NCI-H146 treated with DMSO at 0.1 percent for 48 hours (cell line): ENCODE measurements at regions not wholly inside any gene's neighbourhood (a gene's known extent, or its start where the extent isn't known, plus 50 kb on each side); places are given as distances from the start of the nearest gene placed in this dataset.
"Not testable (repeated sequence)": the region's sequence is repeated elsewhere in the genome, so short reads cannot be mapped to it uniquely, and the experiment has no call there.

Source experiments
- DNase-seq: peaks from one replicate; lab custom pipeline; 2025; ENCODE audit not compliant: unreplicated experiment; lab: John Stamatoyannopoulos, UW

- DNase-seq, result no peak
These were observed 92.6 kb upstream of the RNF32 start for GRCh38 chr7:156547884-156548561.

GRCh38 chr7:156545979-156546378, 94.6 kb upstream of the RNF32 start:
- DNase-seq, result peak; percentile 81

GRCh38 chr7:156544919-156545715, 95.5 kb upstream of the RNF32 start:
- peak; percentile 37 for DNase-seq

- DNase-seq, result no peak
These were observed 96.6 kb upstream of the RNF32 start for GRCh38 chr7:156543699-156544598.

- DNase-seq, result no peak
These were observed 99.9 kb upstream of the RNF32 start for GRCh38 chr7:156540619-156541165.

GRCh38 chr7:156539999-156540398, 100.6 kb upstream of the RNF32 start:
- DNase-seq, result no peak

- no peak for DNase-seq
These were observed 103.6 kb upstream of the RNF32 start for GRCh38 chr7:156537006-156537405.

GRCh38 chr7:156534925-156535324, 105.6 kb upstream of the RNF32 start:
- no peak for DNase-seq

- DNase-seq, result no peak
These were observed 106.6 kb upstream of the RNF32 start for GRCh38 chr7:156533964-156534363.

- DNase-seq, result no peak
These were observed 107.2 kb upstream of the RNF32 start for GRCh38 chr7:156533420-156533819.

- no peak for DNase-seq
These were observed 108.5 kb upstream of the RNF32 start for GRCh38 chr7:156532016-156532602.

- no peak for DNase-seq
These were observed 110.6 kb upstream of the RNF32 start for GRCh38 chr7:156529956-156530355.

GRCh38 chr7:156527458-156527890, 113.1 kb upstream of the RNF32 start:
- no peak for DNase-seq

- DNase-seq, result no peak
These were observed 115.6 kb upstream of the RNF32 start for GRCh38 chr7:156524818-156525597.

- DNase-seq, result no peak
These were observed 117.0 kb upstream of the RNF32 start for GRCh38 chr7:156523447-156524048.

GRCh38 chr7:156522801-156523200, 117.8 kb upstream of the RNF32 start:
- DNase-seq, result no peak

GRCh38 chr7:156519070-156519469, 121.5 kb upstream of the RNF32 start:
- no peak for DNase-seq

- DNase-seq, result no peak
These were observed 122.1 kb upstream of the RNF32 start for GRCh38 chr7:156518466-156518865.

- DNase-seq, result not testable (repeated sequence)
These were observed 122.7 kb upstream of the RNF32 start for GRCh38 chr7:156517858-156518257.
